Stimulated activated CD4-positive, alpha-beta T cell treated with anti-CD3 and anti-CD28 coated beads, Interleukin-15, amount 100 ng/mL, for 1 hour (primary cell): ENCODE measurements at regions not wholly inside any gene's neighbourhood (a gene's known extent, or its start where the extent isn't known, plus 50 kb on each side); places are given as distances from the start of the nearest gene placed in this dataset.
"Not testable (repeated sequence)": the region's sequence is repeated elsewhere in the genome, so short reads cannot be mapped to it uniquely, and the experiment has no call there.

Experiments
- DNase-seq, 2 donors: peaks; one replicate each; pipeline ENCODE4 v3.0.0-alpha.2; 2020; ENCODE audit warnings: low read depth in 1 of 2, low spot score in 1 of 2

- DNase-seq = no peak
Observed at GRCh38 chr2:144128130-144128746, 391.7 kb downstream of the ZEB2 start.

- no peak for DNase-seq
Observed at GRCh38 chr2:144127693-144128092, 392.2 kb downstream of the ZEB2 start.

GRCh38 chr2:144126302-144126701 lies 393.6 kb downstream of the ZEB2 start:
- DNase-seq = no peak

GRCh38 chr2:144125751-144126150 lies 394.2 kb downstream of the ZEB2 start:
- no peak for DNase-seq

GRCh38 chr2:144124882-144125281 lies 395.0 kb downstream of the ZEB2 start:
- no peak for DNase-seq

GRCh38 chr2:144120487-144120886 lies 399.4 kb downstream of the ZEB2 start:
- no peak for DNase-seq

- no peak for DNase-seq
Observed at GRCh38 chr2:144117086-144117485, 402.8 kb downstream of the ZEB2 start.

GRCh38 chr2:144115739-144116291 lies 404.1 kb downstream of the ZEB2 start:
- no peak for DNase-seq

GRCh38 chr2:144114760-144115159 lies 405.2 kb downstream of the ZEB2 start:
- no peak for DNase-seq

GRCh38 chr2:144111437-144111836 lies 408.5 kb downstream of the ZEB2 start:
- DNase-seq = no peak

GRCh38 chr2:144106104-144106503 lies 413.8 kb downstream of the ZEB2 start:
- DNase-seq = not testable (repeated sequence)

GRCh38 chr2:144102386-144102785 lies 417.5 kb downstream of the ZEB2 start:
- DNase-seq = no peak

- no peak for DNase-seq
Observed at GRCh38 chr2:144099780-144100377, 420.0 kb downstream of the ZEB2 start.

- no peak for DNase-seq
Observed at GRCh38 chr2:144099340-144099739, 420.6 kb downstream of the ZEB2 start.

- no peak for DNase-seq
Observed at GRCh38 chr2:144097440-144098225, 422.3 kb downstream of the ZEB2 start.

- no peak for DNase-seq
Observed at GRCh38 chr2:144096531-144096930, 423.4 kb downstream of the ZEB2 start.

GRCh38 chr2:144094408-144095151 lies 425.3 kb downstream of the ZEB2 start:
- DNase-seq = no peak

GRCh38 chr2:144091622-144092021 lies 428.3 kb downstream of the ZEB2 start:
- DNase-seq = no peak

GRCh38 chr2:144088863-144089262 lies 431.1 kb downstream of the ZEB2 start:
- DNase-seq = no peak

GRCh38 chr2:144086965-144087364 lies 433.0 kb downstream of the ZEB2 start:
- DNase-seq = no peak

GRCh38 chr2:144085016-144085415 lies 434.9 kb downstream of the ZEB2 start:
- no peak for DNase-seq
